ENCODE measurements at regions not wholly inside any gene's neighbourhood (a gene's known extent, or its start where the extent isn't known, plus 50 kb on each side); places are given as distances from the start of the nearest gene placed in this dataset.
"Not testable (repeated sequence)": the region's sequence is repeated elsewhere in the genome, so short reads cannot be mapped to it uniquely, and the experiment has no call there.

- no peak for DNase-seq (ENCODE audit: low spot score)
Measured at GRCh38 chr9:18032636-18033035, 441.3 kb upstream of the ADAMTSL1 start.

GRCh38 chr9:18036422-18037187 is 437.3 kb upstream of the ADAMTSL1 start:
- DNase-seq (ENCODE audit: low spot score), result no peak

GRCh38 chr9:18037981-18038380 is 436.0 kb upstream of the ADAMTSL1 start:
- DNase-seq (ENCODE audit: low spot score), result no peak

GRCh38 chr9:18040327-18040726 is 433.6 kb upstream of the ADAMTSL1 start:
- no peak for DNase-seq (ENCODE audit: low spot score)

GRCh38 chr9:18043978-18044377 is 430.0 kb upstream of the ADAMTSL1 start:
- no peak for DNase-seq (ENCODE audit: low spot score)

GRCh38 chr9:18045326-18045725 is 428.6 kb upstream of the ADAMTSL1 start:
- no peak for DNase-seq (ENCODE audit: low spot score)

GRCh38 chr9:18046068-18046467 is 427.9 kb upstream of the ADAMTSL1 start:
- DNase-seq (ENCODE audit: low spot score), result no peak

- no peak for DNase-seq (ENCODE audit: low spot score)
Measured at GRCh38 chr9:18051638-18052037, 422.3 kb upstream of the ADAMTSL1 start.

GRCh38 chr9:18052060-18052459 is 421.9 kb upstream of the ADAMTSL1 start:
- DNase-seq (ENCODE audit: low spot score), result no peak

GRCh38 chr9:18056269-18056992 is 417.5 kb upstream of the ADAMTSL1 start:
- DNase-seq (ENCODE audit: low spot score), result no peak

- no peak for DNase-seq (ENCODE audit: low spot score)
Measured at GRCh38 chr9:18056993-18057369, 417.0 kb upstream of the ADAMTSL1 start.

- no peak for DNase-seq (ENCODE audit: low spot score)
Measured at GRCh38 chr9:18058564-18059442, 415.1 kb upstream of the ADAMTSL1 start.

GRCh38 chr9:18059447-18059846 is 414.5 kb upstream of the ADAMTSL1 start:
- no peak for DNase-seq (ENCODE audit: low spot score)

GRCh38 chr9:18060269-18060934 is 413.6 kb upstream of the ADAMTSL1 start:
- no peak for DNase-seq (ENCODE audit: low spot score)

- no peak for DNase-seq (ENCODE audit: low spot score)
Measured at GRCh38 chr9:18061332-18061731, 412.6 kb upstream of the ADAMTSL1 start.

- peak; percentile 12 for DNase-seq (ENCODE audit: low spot score)
Measured at GRCh38 chr9:18061856-18062255, 412.1 kb upstream of the ADAMTSL1 start.

- DNase-seq (ENCODE audit: low spot score), result no peak
Measured at GRCh38 chr9:18063856-18064390, 410.0 kb upstream of the ADAMTSL1 start.

- not testable (repeated sequence) for DNase-seq (ENCODE audit: low spot score)
Measured at GRCh38 chr9:18066608-18067007, 407.3 kb upstream of the ADAMTSL1 start.

- DNase-seq (ENCODE audit: low spot score), result no peak
Measured at GRCh38 chr9:18067548-18068120, 406.3 kb upstream of the ADAMTSL1 start.

- DNase-seq (ENCODE audit: low spot score), result no peak
Measured at GRCh38 chr9:18068900-18069299, 405.1 kb upstream of the ADAMTSL1 start.

- DNase-seq (ENCODE audit: low spot score), result no peak
Measured at GRCh38 chr9:18071651-18072060, 402.3 kb upstream of the ADAMTSL1 start.
